Endothelial cell of umbilical vein (primary cell): ENCODE measurements at regions not wholly inside any gene's neighbourhood (a gene's known extent, or its start where the extent isn't known, plus 50 kb on each side); places are given as distances from the start of the nearest gene placed in this dataset.

ENCODE experiments used
- BruUV-seq: library from RNA; stranded (reverse); fragments of 400-500 nt; replicated peaks from 2 replicates; lab custom pipeline; 2021; lab: Mats Ljungman, UMichigan
- CTCF ChIA-PET: fragments of 300-600, 350-600 bp; sonication (Branson Sonifier 250); formaldehyde crosslinking; loops from one replicate; lab custom pipeline; 2021; ENCODE audit warnings: antibody characterized with exemption, inconsistent platforms; lab: Charles Lee
- POLR2A ChIA-PET: fragments of 300-600, 350-600 bp; sonication (Branson Sonifier 250); formaldehyde crosslinking; loops from one replicate; lab custom pipeline; 2021; ENCODE audit warnings: antibody characterized with exemption, inconsistent platforms; lab: Charles Lee
- DNase-seq: peaks from one replicate; pipeline ENCODE4 v3.0.0-alpha.2; 2011; ENCODE audit warnings: low read depth, low spot score
- FAIRE-seq: peaks from 2 replicates; lab custom pipeline; 2011; peaks lifted over from hg19 to GRCh38; lab: Jason Lieb, UNC
- H2AFZ ChIP-seq: 2 replicates; pipeline ENCODE4 v1.6.0; 2012; ENCODE audit warnings: low read depth, low read length, control low read depth, inconsistent platforms
- H3K27ac ChIP-seq: 2 replicates; pipeline ENCODE4 v1.5.1; 2011; ENCODE audit warnings: low read depth, mild to moderate bottlenecking, control low read depth, low read length, moderate library complexity; ENCODE audit not compliant: insufficient read depth
- H3K27me3 ChIP-seq, 2 experiments: 2 replicates each; pipeline versions ENCODE4 v1.6.0 to v1.6.1; 2011; ENCODE audit warnings: low read length in 2 of 2, mixed read lengths in 1 of 2; ENCODE audit not compliant: control insufficient read depth in 2 of 2, insufficient read depth in 2 of 2
- H3K36me3 ChIP-seq, 2 experiments: 2 replicates in 1 of 2; 3 replicates in 1 of 2; pipeline ENCODE4 v1.5.1; 2011; ENCODE audit warnings: low read length in 2 of 2, mild to moderate bottlenecking in 1 of 2, moderate library complexity in 1 of 2; ENCODE audit not compliant: control insufficient read depth in 2 of 2, insufficient read depth in 2 of 2; ENCODE audit errors: extremely low read depth in 1 of 2
- H3K4me1 ChIP-seq: 3 replicates; pipeline ENCODE4 v1.5.1; 2011; ENCODE audit warnings: mild to moderate bottlenecking, low read length; ENCODE audit not compliant: control insufficient read depth, insufficient read depth; ENCODE audit errors: extremely low read depth
- H3K4me2 ChIP-seq: 2 replicates; pipeline ENCODE4 v1.6.1; 2011; ENCODE audit warnings: low read length, control low read depth, mixed read lengths; ENCODE audit not compliant: insufficient read depth
- H3K4me3 ChIP-seq, 3 experiments: fragments of 200-600 bp in 1 of 3; sonication (generic), shearing (Covaris generic) in 1 of 3; replicated peaks in 1 of 3; 2 replicates each; pipeline ENCODE4 v1.5.1; 2011 to 2016; ENCODE audit warnings: control low read depth in 3 of 3, low read length in 3 of 3, mild to moderate bottlenecking in 2 of 3, inconsistent platforms in 1 of 3, low read depth in 1 of 3, moderate library complexity in 1 of 3; ENCODE audit not compliant: insufficient read depth in 1 of 3
- H3K79me2 ChIP-seq: 2 replicates; pipeline ENCODE4 v1.6.0; 2012; ENCODE audit warnings: low read length, inconsistent platforms; ENCODE audit not compliant: control insufficient read depth, insufficient read depth
- H3K9ac ChIP-seq: replicated peaks from 2 replicates; pipeline ENCODE3; 2011; ENCODE audit warnings: low read length, control low read depth; ENCODE audit not compliant: insufficient read depth; ENCODE audit errors: extremely low read depth
- H3K9me1 ChIP-seq: replicated peaks from 3 replicates; pipeline ENCODE4 v1.6.0; 2011; ENCODE audit warnings: mild to moderate bottlenecking, low read length; ENCODE audit not compliant: control insufficient read depth, insufficient read depth; ENCODE audit errors: extremely low read depth
- H3K9me3 ChIP-seq: replicated peaks from 2 replicates; pipeline ENCODE4 v1.5.1; 2012; ENCODE audit warnings: low read length, inconsistent platforms; ENCODE audit not compliant: control insufficient read depth, insufficient read depth
- H4K20me1 ChIP-seq: replicated peaks from 2 replicates; pipeline ENCODE3; 2011; ENCODE audit warnings: mild to moderate bottlenecking, low read length; ENCODE audit not compliant: control insufficient read depth, insufficient read depth; ENCODE audit errors: extremely low read depth
- EZH2 ChIP-seq: IDR thresholded peaks from 2 replicates; pipeline ENCODE4 v1.6.1; 2012; ENCODE audit warnings: borderline replicate concordance, low read depth, mild to moderate bottlenecking, moderate library complexity, low read length, inconsistent platforms; ENCODE audit not compliant: severe bottlenecking
- FOS ChIP-seq: IDR thresholded peaks from 2 replicates; pipeline ENCODE4 v1.6.1; 2011; ENCODE audit warnings: mild to moderate bottlenecking, low read length, moderate library complexity, borderline replicate concordance; ENCODE audit not compliant: insufficient read depth
- GATA2 ChIP-seq: IDR thresholded peaks from 2 replicates; pipeline ENCODE4 v1.7.0; 2011; ENCODE audit warnings: low read depth, mild to moderate bottlenecking, moderate library complexity, mixed read lengths, low read length; ENCODE audit not compliant: insufficient read length, insufficient read depth
- JUN ChIP-seq: IDR thresholded peaks from 2 replicates; pipeline ENCODE4 v1.6.1; 2011; ENCODE audit warnings: borderline replicate concordance, low read depth; ENCODE audit not compliant: insufficient read length, insufficient read depth
- MYC ChIP-seq: IDR thresholded peaks from one replicate; pipeline ENCODE4 v1.6.1; 2011; ENCODE audit warnings: mild to moderate bottlenecking, low read depth, low read length
- POLR2A ChIP-seq: IDR thresholded peaks from 2 replicates; pipeline ENCODE4 v1.6.1; 2012; ENCODE audit warnings: low read depth, mild to moderate bottlenecking, control low read depth, low read length
- POLR2AphosphoS5 ChIP-seq: IDR thresholded peaks from 2 replicates; pipeline ENCODE4 v1.6.1; 2012; ENCODE audit warnings: low read depth, mild to moderate bottlenecking, control low read depth, low read length, moderate library complexity; ENCODE audit not compliant: insufficient read depth
- dilution Hi-C: fragments of 300-500 bp; cut with MboI; formaldehyde crosslinking; loops from one replicate; pipeline ENCODE4 v1.15.0; 2019; ENCODE audit warnings: low sequenced_read_pairs; ENCODE audit not compliant: extremely low pct_ligation_motif_present
- intact Hi-C: fragments of 100-400 bp; cut with micrococcal nuclease; formaldehyde crosslinking; loops from one replicate; pipeline ENCODE4 v1.10.0; 2022
- TF ChIP-seq, protein P1 (sequence below): IDR thresholded peaks from 2 replicates; pipeline ENCODE4 v1.6.1; 2011; ENCODE audit not compliant: insufficient read depth, insufficient read length
- TF ChIP-seq, protein P2 (sequence below), 2 donors: IDR thresholded peaks; 1 replicate in 1 of 2; 2 replicates in 1 of 2; pipeline ENCODE4 v1.5.1; 2011; ENCODE audit warnings: low read length in 2 of 2, mild to moderate bottlenecking in 2 of 2, moderate library complexity in 2 of 2, control low read depth in 1 of 2, inconsistent platforms in 1 of 2, low read depth in 1 of 2; ENCODE audit not compliant: insufficient read depth in 1 of 2; ENCODE audit errors: extremely low read depth in 1 of 2

DNA sequence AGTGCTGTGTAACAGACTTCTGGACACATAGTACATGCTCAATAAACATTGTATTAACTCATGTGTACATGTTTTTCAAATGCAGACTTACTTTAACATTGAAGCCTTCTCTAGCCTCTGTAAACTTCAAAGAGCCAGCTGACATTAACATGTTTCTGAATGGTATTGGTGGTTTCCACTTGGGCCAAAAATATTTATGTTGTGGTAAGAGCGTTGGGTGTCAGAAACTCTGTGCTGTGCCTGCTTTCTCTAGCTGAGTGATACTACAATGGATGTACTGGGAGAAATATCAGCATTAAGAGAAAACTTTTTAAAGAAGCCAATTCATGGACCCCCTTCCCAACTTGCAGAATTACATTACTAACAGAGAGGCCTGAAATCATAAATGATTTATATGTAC is 1951.7 kb downstream of the TP53TG3F start:
- DNase-seq (no peak), FAIRE-seq (no peak)
- no peaks in the 10 kb centered on the region for H4K20me1 ChIP-seq
- no peaks in the 10 kb centered on the region for H3K9me1 ChIP-seq
- H3K79me2 ChIP-seq = no peaks in the 10 kb centered on the region
- H3K27ac ChIP-seq = no peak overlapping the region
- H3K9me3 ChIP-seq = peaks cover 4% of the 10 kb centered on the region
- H3K4me2 ChIP-seq = no peak overlapping the region
- dilution Hi-C loops (no loop called here), intact Hi-C loops (no loop called here)
- ChIA-PET CTCF (no interaction called here), POLR2A (no interaction called here)
- H3K9ac ChIP-seq = no peak overlapping the region
- BruUV-seq = no TSS peak
- H3K4me3 ChIP-seq = no peak overlapping the region
- no peaks in the 10 kb centered on the region for H3K36me3 ChIP-seq
- TF ChIP-seq, protein P1, sequence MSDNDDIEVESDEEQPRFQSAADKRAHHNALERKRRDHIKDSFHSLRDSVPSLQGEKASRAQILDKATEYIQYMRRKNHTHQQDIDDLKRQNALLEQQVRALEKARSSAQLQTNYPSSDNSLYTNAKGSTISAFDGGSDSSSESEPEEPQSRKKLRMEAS = no peak
- no peak for TF ChIP-seq JUN
- H2AFZ ChIP-seq = no peak overlapping the region
- H3K27me3 ChIP-seq = no peaks in the 10 kb centered on the region
- no peaks in the 10 kb centered on the region for H3K4me1 ChIP-seq

DNA sequence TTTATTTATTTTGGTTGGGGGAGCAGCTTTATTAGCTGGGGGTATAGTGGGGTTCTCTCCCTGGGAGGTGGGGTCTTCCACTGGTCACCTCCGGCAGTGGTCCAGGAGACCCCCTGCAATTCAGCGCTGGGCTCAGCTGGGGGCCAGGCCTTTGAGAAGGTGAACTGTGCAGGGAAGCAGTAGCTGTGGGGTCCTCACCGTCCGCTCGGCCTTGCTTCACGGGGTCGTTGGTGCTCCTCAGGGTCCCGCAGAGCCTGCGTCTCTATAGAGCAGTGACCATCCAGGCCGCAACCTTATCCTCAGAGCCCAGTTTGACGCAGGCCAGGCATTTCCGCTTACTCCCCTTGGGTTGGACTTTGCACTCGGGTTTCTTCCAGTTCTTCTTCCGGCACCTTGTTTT is 1954.7 kb downstream of the TP53TG3F start:
- BruUV-seq = no TSS peak
- no peaks in the 10 kb centered on the region for H3K9me3 ChIP-seq
- H2AFZ ChIP-seq = no peak overlapping the region
- no peaks in the 10 kb centered on the region for H3K79me2 ChIP-seq
- FAIRE-seq (no peak), DNase-seq (no peak)
- no peak overlapping the region for H3K27ac ChIP-seq
- H3K27me3 ChIP-seq = no peaks in the 10 kb centered on the region
- no peaks in the 10 kb centered on the region for H3K36me3 ChIP-seq
- no peak overlapping the region for H3K4me3 ChIP-seq
- H3K9me1 ChIP-seq = no peaks in the 10 kb centered on the region
- no peaks in the 10 kb centered on the region for H4K20me1 ChIP-seq
- intact Hi-C loops (no loop called here), dilution Hi-C loops (no loop called here)
- TF ChIP-seq MYC (no peak), JUN (no peak), EZH2 (no peak), POLR2AphosphoS5 (no peak), FOS (no peak), POLR2A (no peak), GATA2 (no peak)
- TF ChIP-seq, protein P2, sequence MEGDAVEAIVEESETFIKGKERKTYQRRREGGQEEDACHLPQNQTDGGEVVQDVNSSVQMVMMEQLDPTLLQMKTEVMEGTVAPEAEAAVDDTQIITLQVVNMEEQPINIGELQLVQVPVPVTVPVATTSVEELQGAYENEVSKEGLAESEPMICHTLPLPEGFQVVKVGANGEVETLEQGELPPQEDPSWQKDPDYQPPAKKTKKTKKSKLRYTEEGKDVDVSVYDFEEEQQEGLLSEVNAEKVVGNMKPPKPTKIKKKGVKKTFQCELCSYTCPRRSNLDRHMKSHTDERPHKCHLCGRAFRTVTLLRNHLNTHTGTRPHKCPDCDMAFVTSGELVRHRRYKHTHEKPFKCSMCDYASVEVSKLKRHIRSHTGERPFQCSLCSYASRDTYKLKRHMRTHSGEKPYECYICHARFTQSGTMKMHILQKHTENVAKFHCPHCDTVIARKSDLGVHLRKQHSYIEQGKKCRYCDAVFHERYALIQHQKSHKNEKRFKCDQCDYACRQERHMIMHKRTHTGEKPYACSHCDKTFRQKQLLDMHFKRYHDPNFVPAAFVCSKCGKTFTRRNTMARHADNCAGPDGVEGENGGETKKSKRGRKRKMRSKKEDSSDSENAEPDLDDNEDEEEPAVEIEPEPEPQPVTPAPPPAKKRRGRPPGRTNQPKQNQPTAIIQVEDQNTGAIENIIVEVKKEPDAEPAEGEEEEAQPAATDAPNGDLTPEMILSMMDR (IDR thresholded peaks at IDR 0.05; ENCODE audit: extremely low read depth in 1 of 2, insufficient read depth in 1 of 2, low read depth in 1 of 2, low read length in 2 of 2) = no peak
- TF ChIP-seq, protein P1 = no peak
- H3K9ac ChIP-seq = no peak overlapping the region
- ChIA-PET POLR2A (no interaction called here), CTCF (no interaction called here)
- H3K4me1 ChIP-seq = no peaks in the 10 kb centered on the region
- no peak overlapping the region for H3K4me2 ChIP-seq
